ENCODE measurements at regions not wholly inside any gene's neighbourhood (a gene's known extent, or its start where the extent isn't known, plus 50 kb on each side); places are given as distances from the start of the nearest gene placed in this dataset.

DNA sequence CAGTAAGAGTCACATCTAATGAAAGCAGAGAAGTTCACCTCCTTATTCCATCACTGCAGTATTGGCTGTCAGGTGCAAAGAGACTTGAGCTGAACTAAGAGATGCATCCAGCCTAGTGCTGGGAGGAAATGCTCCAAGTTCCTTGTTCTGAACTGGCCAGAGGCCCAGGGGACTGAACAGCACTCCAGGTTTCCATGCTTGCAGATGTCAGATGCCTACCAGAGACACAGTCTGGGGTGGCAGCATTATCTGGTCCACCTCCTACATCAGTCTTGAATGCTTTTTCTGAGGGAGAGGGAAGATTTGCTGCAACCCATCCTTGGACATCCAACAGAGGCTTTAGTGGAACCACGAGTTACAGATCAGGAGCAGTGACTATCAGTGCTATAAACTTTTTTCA lies 331.3 kb downstream of the CYRIA start:
- H3K4me3 ChIP-seq (ENCODE audit: control insufficient read depth, low read depth, low read length) = no peak overlapping the region
- TF ChIP-seq, protein P1, sequence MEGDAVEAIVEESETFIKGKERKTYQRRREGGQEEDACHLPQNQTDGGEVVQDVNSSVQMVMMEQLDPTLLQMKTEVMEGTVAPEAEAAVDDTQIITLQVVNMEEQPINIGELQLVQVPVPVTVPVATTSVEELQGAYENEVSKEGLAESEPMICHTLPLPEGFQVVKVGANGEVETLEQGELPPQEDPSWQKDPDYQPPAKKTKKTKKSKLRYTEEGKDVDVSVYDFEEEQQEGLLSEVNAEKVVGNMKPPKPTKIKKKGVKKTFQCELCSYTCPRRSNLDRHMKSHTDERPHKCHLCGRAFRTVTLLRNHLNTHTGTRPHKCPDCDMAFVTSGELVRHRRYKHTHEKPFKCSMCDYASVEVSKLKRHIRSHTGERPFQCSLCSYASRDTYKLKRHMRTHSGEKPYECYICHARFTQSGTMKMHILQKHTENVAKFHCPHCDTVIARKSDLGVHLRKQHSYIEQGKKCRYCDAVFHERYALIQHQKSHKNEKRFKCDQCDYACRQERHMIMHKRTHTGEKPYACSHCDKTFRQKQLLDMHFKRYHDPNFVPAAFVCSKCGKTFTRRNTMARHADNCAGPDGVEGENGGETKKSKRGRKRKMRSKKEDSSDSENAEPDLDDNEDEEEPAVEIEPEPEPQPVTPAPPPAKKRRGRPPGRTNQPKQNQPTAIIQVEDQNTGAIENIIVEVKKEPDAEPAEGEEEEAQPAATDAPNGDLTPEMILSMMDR (conservative IDR thresholded peaks at IDR 0.05; ENCODE audit: control insufficient read depth, insufficient read depth, low read depth, low read length) = no peak
- no peak for DNase-seq (ENCODE audit: low read depth)

DNA sequence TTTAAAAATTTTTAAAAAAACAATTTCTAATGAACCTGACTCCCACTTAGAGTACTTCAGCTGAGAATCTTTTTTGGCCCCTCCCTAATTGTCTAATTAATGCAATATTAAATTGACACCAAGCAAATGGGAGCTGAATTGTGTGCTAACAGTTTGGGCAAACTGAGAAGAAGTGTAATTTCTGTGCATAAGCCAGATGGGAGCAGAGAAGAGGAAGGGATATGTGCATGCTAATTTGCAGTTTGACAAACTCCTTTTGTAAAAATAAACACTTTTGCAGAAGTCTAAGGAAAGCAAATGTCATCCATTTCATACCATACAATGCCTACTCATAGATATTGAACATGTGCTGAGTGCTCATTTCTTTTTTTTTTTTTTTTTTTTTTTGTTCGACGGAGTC lies 332.0 kb downstream of the CYRIA start:
- no peak overlapping the region for H3K4me3 ChIP-seq (ENCODE audit: control insufficient read depth, low read depth, low read length)
- TF ChIP-seq, protein P1 (conservative IDR thresholded peaks at IDR 0.05; ENCODE audit: control insufficient read depth, insufficient read depth, low read depth, low read length) = no peak
- no peak for DNase-seq (ENCODE audit: low read depth)

DNA sequence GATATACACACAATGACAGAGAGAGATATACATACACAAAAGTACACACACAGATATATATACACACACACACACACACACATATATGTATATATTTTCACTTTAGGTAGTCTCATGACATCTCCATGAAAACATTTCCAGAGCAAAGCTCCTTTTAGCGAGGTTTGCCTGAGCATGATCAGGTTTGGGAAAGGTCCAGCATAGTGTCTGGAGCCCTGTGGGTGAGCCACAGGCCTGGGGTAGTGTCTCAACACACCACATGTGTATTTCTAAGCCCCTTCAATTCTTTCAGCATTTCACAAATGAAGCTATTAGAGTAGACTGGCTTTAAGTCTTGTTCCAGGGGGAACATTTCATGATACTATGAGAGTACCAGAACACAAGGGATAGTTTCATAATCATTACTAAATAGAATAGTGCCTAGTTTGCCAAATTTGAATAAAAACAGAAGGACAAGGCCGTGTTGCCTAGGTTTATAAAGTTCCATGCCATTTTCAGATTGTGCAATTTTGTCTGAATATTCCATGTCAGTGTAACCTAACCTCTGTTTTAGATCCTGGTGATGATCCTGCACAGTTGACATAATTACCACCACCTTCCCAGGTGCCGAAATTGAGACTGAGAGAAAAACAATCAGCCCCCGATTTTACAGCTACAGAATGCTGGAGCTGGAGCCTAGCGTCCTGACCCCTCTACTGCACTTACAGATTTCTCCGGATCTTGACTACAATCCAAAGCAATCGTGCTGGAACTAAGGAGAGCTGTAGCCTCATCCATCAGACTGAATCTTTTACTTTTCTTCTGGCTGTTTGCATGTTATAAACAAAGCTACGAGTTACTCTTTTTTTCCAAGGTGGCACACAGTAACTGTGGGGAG lies 332.7 kb downstream of the CYRIA start:
- DNase-seq (ENCODE audit: low read depth) = no peak
- TF ChIP-seq, protein P1 (conservative IDR thresholded peaks at IDR 0.05; ENCODE audit: control insufficient read depth, insufficient read depth, low read depth, low read length) = no peak

DNA sequence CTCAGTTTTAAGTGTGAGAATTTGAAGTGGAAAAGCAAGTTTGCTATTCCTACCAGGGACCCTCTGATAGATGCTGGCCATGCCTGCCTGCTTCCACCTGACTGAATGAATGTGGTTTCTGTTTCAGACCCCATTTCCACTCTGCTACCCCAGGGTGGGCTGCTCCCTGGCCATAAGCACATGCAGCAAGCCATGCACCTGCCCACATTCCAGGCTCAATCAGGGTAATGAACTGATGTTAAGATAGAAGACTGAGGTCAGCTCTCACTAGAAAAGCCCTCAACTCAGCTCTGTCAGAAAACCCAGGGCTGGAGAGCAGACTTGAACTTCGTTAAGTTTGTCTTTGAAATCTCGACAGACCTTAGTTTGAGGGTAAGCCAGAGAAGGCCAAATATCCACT lies 333.9 kb downstream of the CYRIA start:
- H3K4me3 ChIP-seq (ENCODE audit: control insufficient read depth, low read depth, low read length) = no peak overlapping the region
- no peak for DNase-seq (ENCODE audit: low read depth)
- TF ChIP-seq, protein P1 (conservative IDR thresholded peaks at IDR 0.05; ENCODE audit: control insufficient read depth, insufficient read depth, low read depth, low read length) = no peak

More for the DNA sequence above, 332.7 kb downstream of the CYRIA start:
- H3K4me3 ChIP-seq (ENCODE audit: control insufficient read depth, low read depth, low read length) = no peak overlapping the region

DNA sequence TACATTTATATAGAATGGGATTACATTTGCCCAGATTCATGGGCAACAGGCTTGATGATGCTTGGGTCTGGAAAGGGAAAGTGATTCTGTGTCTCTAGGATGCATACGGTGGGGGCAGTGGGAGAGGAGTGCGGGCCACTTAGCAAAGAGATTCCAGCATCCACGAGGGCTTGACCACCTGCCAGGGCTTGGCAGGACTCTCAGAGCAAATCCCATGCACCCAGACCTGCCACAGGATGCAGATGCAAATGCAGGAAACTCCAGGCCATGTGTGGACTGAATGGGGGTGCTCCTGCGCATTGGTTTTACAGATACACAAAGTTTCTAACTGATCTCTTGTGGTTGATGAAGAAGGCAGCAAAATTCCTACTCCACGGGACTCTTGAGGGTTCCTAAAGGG lies 334.7 kb downstream of the CYRIA start:
- DNase-seq (ENCODE audit: low read depth) = no peak
- no peak overlapping the region for H3K4me3 ChIP-seq (ENCODE audit: control insufficient read depth, low read depth, low read length)
- TF ChIP-seq, protein P1 (conservative IDR thresholded peaks at IDR 0.05; ENCODE audit: control insufficient read depth, insufficient read depth, low read depth, low read length) = no peak

DNA sequence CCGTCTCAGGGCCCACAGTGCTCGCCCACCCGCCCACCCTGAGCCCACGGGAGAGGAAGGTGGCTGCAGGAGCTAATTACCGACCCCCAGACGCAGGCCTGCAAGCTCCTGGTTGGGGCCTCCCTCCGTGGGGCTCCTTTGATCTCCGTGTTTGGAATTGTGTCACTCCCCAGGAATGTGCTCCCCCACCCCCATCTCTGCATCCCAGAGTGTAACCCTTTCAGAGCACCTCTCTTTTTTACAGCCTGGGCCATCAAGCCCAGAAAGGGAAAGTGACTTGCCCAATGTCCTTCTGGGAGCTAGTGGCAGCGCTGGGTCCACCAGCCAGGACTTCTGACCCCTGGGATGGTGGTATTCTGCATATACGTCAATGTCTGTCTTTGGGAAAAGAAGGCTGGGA lies 335.1 kb downstream of the CYRIA start:
- H3K4me3 ChIP-seq (ENCODE audit: control insufficient read depth, low read depth, low read length) = no peak overlapping the region

More for the DNA sequence above, 335.1 kb downstream of the CYRIA start:
- TF ChIP-seq, protein P1 (conservative IDR thresholded peaks at IDR 0.05; ENCODE audit: control insufficient read depth, insufficient read depth, low read depth, low read length) = no peak
- no peak for DNase-seq (ENCODE audit: low read depth)
